ENCODE measurements at regions not wholly inside any gene's neighbourhood (a gene's known extent, or its start where the extent isn't known, plus 50 kb on each side); places are given as distances from the start of the nearest gene placed in this dataset.
"Not testable (repeated sequence)": the region's sequence is repeated elsewhere in the genome, so short reads cannot be mapped to it uniquely, and the experiment has no call there.

DNA sequence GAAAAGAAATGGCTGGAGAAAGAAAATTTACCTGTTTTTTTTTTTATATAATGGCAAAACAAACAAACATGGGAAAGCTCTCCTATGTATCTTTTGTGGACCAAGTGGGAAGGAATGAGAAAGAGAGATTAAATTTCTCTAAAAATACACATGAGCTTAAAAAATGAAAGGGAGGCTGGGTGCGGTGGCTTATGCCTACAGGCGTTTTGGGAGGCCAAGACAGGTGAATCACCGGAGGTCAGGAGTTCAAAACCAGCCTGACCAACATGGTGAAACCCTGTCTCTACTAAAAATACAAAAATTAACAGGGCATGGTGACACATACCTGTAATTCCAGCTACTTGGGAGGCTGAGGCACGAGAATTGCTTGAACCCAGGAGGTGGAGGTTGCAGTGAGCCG is 388.0 kb downstream of the TFAP2B start:
- TF ChIP-seq, protein P1, sequence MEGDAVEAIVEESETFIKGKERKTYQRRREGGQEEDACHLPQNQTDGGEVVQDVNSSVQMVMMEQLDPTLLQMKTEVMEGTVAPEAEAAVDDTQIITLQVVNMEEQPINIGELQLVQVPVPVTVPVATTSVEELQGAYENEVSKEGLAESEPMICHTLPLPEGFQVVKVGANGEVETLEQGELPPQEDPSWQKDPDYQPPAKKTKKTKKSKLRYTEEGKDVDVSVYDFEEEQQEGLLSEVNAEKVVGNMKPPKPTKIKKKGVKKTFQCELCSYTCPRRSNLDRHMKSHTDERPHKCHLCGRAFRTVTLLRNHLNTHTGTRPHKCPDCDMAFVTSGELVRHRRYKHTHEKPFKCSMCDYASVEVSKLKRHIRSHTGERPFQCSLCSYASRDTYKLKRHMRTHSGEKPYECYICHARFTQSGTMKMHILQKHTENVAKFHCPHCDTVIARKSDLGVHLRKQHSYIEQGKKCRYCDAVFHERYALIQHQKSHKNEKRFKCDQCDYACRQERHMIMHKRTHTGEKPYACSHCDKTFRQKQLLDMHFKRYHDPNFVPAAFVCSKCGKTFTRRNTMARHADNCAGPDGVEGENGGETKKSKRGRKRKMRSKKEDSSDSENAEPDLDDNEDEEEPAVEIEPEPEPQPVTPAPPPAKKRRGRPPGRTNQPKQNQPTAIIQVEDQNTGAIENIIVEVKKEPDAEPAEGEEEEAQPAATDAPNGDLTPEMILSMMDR (IDR thresholded peaks at IDR 0.05), result not testable (repeated sequence)
- not testable (repeated sequence) for TF ChIP-seq EZH2 (IDR thresholded peaks at IDR 0.05; ENCODE audit: borderline replicate concordance, insufficient read depth, low read depth, low read length, poor library complexity, severe bottlenecking)

All from B cell (primary cell).